HepG2 (cell line): ENCODE measurements at regions not wholly inside any gene's neighbourhood (a gene's known extent, or its start where the extent isn't known, plus 50 kb on each side); places are given as distances from the start of the nearest gene placed in this dataset.

ENCODE experiments used
- ATAC-seq: fragments of 200-7000 bp; cut with Tn5 transposase; 3 replicates; pipeline ENCODE4 v1.9.1; 2020; ENCODE audit warnings: mild to moderate bottlenecking, moderate library complexity
- BruUV-seq: library from RNA; stranded (reverse); fragments of 400-500 nt; replicated peaks from 2 replicates; lab custom pipeline; 2021; lab: Mats Ljungman, UMichigan
- CTCF ChIA-PET: fragments of 300-600 bp; formaldehyde crosslinking; extraction: SDS; loops from one replicate; lab custom pipeline; 2021; ENCODE audit warnings: low total read pairs, inconsistent platforms, low intra/inter-chr PET ratio; lab: Yijun Ruan, JAX
- POLR2A ChIA-PET: fragments of 350-600 bp; sonication (Branson Sonifier 250); formaldehyde crosslinking; loops from one replicate; lab custom pipeline; 2020; ENCODE audit warnings: antibody characterized with exemption, inconsistent platforms; lab: Yijun Ruan, JAX
- DNase-seq: peaks from one replicate; pipeline ENCODE4 v3.0.0-alpha.2; 2015; ENCODE audit warnings: low spot score
- FAIRE-seq: peaks from 3 replicates; lab custom pipeline; 2011; peaks lifted over from hg19 to GRCh38; lab: Jason Lieb, UNC
- H2AFZ ChIP-seq: one replicate; pipeline ENCODE4 v1.6.1; 2011; ENCODE audit warnings: low read length, inconsistent platforms
- H3K27ac ChIP-seq: fragments of 300-600 bp; 3 replicates; pipeline ENCODE4 v1.8.0; 2011; ENCODE audit warnings: mixed run types, mild to moderate bottlenecking, mixed read lengths, low read length, inconsistent platforms; ENCODE audit not compliant: insufficient read depth; ENCODE audit errors: extremely low read length
- H3K27me3 ChIP-seq, 2 experiments: fragments of 200-600 bp in 1 of 2; 2 replicates in 1 of 2; 3 replicates in 1 of 2; pipeline versions ENCODE4 v1.6.0 to v1.8.0; 2011; ENCODE audit warnings: low read length in 2 of 2, mild to moderate bottlenecking in 2 of 2, moderate library complexity in 2 of 2, inconsistent platforms in 1 of 2; ENCODE audit not compliant: insufficient read depth in 2 of 2, control insufficient read depth in 1 of 2
- H3K36me3 ChIP-seq, 2 experiments: fragments of 200-600 bp in 1 of 2; replicated peaks in 1 of 2; 2 replicates in 1 of 2; 3 replicates in 1 of 2; pipeline versions ENCODE4 v1.5.1 to v1.8.0; 2011; ENCODE audit warnings: low read length in 2 of 2, inconsistent platforms in 1 of 2; ENCODE audit not compliant: insufficient read depth in 2 of 2, control insufficient read depth in 1 of 2
- H3K4me1 ChIP-seq: 2 replicates; pipeline ENCODE4 v1.5.1; 2012; ENCODE audit warnings: low read length, inconsistent platforms; ENCODE audit not compliant: insufficient read depth
- H3K4me2 ChIP-seq: 2 replicates; pipeline ENCODE4 v1.6.0; 2011; ENCODE audit warnings: low read depth, low read length, inconsistent platforms
- H3K4me3 ChIP-seq, 3 experiments: fragments of 200-600 bp in 1 of 3; sonication (generic), shearing (Covaris generic) in 1 of 3; replicated peaks in 1 of 3; 2 replicates each; pipeline ENCODE4 v1.5.1; 2011 to 2016; ENCODE audit warnings: low read length in 3 of 3, inconsistent platforms in 2 of 3, low read depth in 2 of 3, mild to moderate bottlenecking in 2 of 3, control low read depth in 1 of 3, mixed read lengths in 1 of 3; ENCODE audit not compliant: insufficient read depth in 1 of 3
- H3K79me2 ChIP-seq: one replicate; pipeline ENCODE4 v1.6.1; 2011; ENCODE audit warnings: low read length, inconsistent platforms; ENCODE audit not compliant: insufficient read depth
- H3K9ac ChIP-seq: 2 replicates; pipeline ENCODE4 v1.6.0; 2011; ENCODE audit warnings: mild to moderate bottlenecking, low read depth, low read length, inconsistent platforms; ENCODE audit not compliant: insufficient read depth
- H3K9me3 ChIP-seq: 2 replicates; pipeline ENCODE4 v1.5.1; 2012; ENCODE audit warnings: mild to moderate bottlenecking, low read length
- H4K20me1 ChIP-seq: 2 replicates; pipeline ENCODE4 v1.6.0; 2011; ENCODE audit warnings: inconsistent platforms, mild to moderate bottlenecking, low read length, moderate library complexity; ENCODE audit not compliant: insufficient read depth
- ATRX ChIP-seq: sonication (generic); formaldehyde crosslinking; IDR thresholded peaks from 2 replicates; pipeline ENCODE4 v1.4.0; 2020; ENCODE audit warnings: missing genetic modification reagents, borderline replicate concordance
- HOXA5 ChIP-seq: sonication (generic); formaldehyde crosslinking; IDR thresholded peaks from 2 replicates; pipeline ENCODE4 v1.4.0; 2020; ENCODE audit warnings: missing genetic modification reagents
- KDM5B ChIP-seq: sonication (generic); formaldehyde crosslinking; IDR thresholded peaks from 2 replicates; pipeline ENCODE4 v1.4.0; 2020; ENCODE audit warnings: missing genetic modification reagents, mild to moderate bottlenecking, borderline replicate concordance
- NFE2 ChIP-seq: sonication (generic); formaldehyde crosslinking; IDR thresholded peaks from 2 replicates; pipeline ENCODE4 v1.4.0; 2020; ENCODE audit warnings: missing genetic modification reagents
- PAWR ChIP-seq: sonication (generic); formaldehyde crosslinking; IDR thresholded peaks from 2 replicates; pipeline ENCODE4 v1.4.0; 2020; ENCODE audit warnings: missing genetic modification reagents, mild to moderate bottlenecking, borderline replicate concordance
- RAD21 ChIP-seq: fragments of 450-650 bp; formaldehyde crosslinking; IDR thresholded peaks from 2 replicates; pipeline ENCODE4 v1.5.0; 2020; ENCODE audit warnings: mild to moderate bottlenecking
- ZNF350 ChIP-seq: sonication (generic); formaldehyde crosslinking; IDR thresholded peaks from 2 replicates; pipeline ENCODE4 v1.4.0; 2020; ENCODE audit warnings: mild to moderate bottlenecking, low read depth, missing genetic modification reagents, borderline replicate concordance
- ZNF546 ChIP-seq: sonication (generic); formaldehyde crosslinking; conservative IDR thresholded peaks from 2 replicates; pipeline ENCODE4 v1.8.1; 2023; ENCODE audit warnings: mild to moderate bottlenecking, missing genetic modification reagents
- ZNF678 ChIP-seq: sonication (generic); formaldehyde crosslinking; IDR thresholded peaks from 2 replicates; pipeline ENCODE4 v1.4.0; 2020; ENCODE audit warnings: mild to moderate bottlenecking, missing genetic modification reagents
- WGBS: methylation state at CpG from one replicate; pipeline ENCODE4 v1.1.6; 2017; ENCODE audit warnings: low lambda C conversion rate; 5-methylcytosine and 5-hydroxymethylcytosine counted together
- in situ Hi-C: cut with HindIII; loops from 2 replicates; pipeline ENCODE4 v1.10.0; 2017; ENCODE audit warnings: low pct_unique_long_range_greater_than_20kb; ENCODE audit not compliant: extremely low pct_ligation_motif_present
- intact Hi-C: fragments of 100-400 bp; cut with micrococcal nuclease; formaldehyde crosslinking; loops from one replicate; pipeline ENCODE4 v1.10.0; 2022; ENCODE audit not compliant: unreplicated experiment
- TF ChIP-seq, protein P1 (sequence below): sonication (generic); formaldehyde crosslinking; IDR thresholded peaks from 2 replicates; pipeline ENCODE4 v1.4.0; 2020; ENCODE audit warnings: mild to moderate bottlenecking, low read depth, missing genetic modification reagents
- TF ChIP-seq, protein P2 (sequence below): fragments of 450-650 bp; IDR thresholded peaks from 2 replicates; pipeline ENCODE4 v1.6.1; 2016
- TF ChIP-seq, protein P3 (sequence below): IDR thresholded peaks from 2 replicates; pipeline ENCODE4 v1.6.1; 2012; ENCODE audit warnings: inconsistent platforms

DNA sequence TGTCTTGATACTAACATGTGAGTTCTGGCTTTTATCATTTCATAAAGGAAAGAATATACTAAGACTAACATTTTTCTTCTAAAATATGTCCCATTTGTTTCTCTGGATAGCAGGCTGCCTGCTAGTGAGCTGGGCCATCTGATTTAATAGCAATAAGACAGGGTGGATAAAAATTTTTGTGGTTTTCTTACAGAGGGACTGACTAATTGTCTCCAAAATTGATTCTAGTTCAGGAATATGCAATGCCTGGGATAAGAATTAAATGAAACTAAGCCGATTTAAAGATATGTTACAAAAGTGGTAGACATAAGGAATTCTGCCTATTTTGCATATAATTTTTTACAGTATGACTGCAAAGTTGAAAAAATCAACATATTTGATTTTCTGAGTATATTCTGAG is 252.9 kb upstream of the NAV3 start:
- POLR2A ChIA-PET = no interaction called here
- no peak overlapping the region for H3K27ac ChIP-seq
- H3K36me3 ChIP-seq = no peaks in the 10 kb centered on the region
- no peak overlapping the region for H3K4me2 ChIP-seq
- FAIRE-seq (no peak), DNase-seq (no peak), ATAC-seq (no peak)
- H3K4me1 ChIP-seq = no peaks in the 10 kb centered on the region
- H4K20me1 ChIP-seq = no peaks in the 10 kb centered on the region
- intact Hi-C loops = no loop called here
- no peak for TF ChIP-seq ZNF678 (CRISPR knock-in tag)
- TF ChIP-seq HOXA5 (CRISPR knock-in tag) = no peak
- TF ChIP-seq ZNF546 (CRISPR knock-in tag) = no peak
- TF ChIP-seq NFE2 (CRISPR knock-in tag) = no peak
- TF ChIP-seq, protein P1, sequence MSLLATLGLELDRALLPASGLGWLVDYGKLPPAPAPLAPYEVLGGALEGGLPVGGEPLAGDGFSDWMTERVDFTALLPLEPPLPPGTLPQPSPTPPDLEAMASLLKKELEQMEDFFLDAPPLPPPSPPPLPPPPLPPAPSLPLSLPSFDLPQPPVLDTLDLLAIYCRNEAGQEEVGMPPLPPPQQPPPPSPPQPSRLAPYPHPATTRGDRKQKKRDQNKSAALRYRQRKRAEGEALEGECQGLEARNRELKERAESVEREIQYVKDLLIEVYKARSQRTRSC (CRISPR knock-in tag) = no peak
- no peak for TF ChIP-seq ZNF350 (CRISPR knock-in tag)
- TF ChIP-seq PAWR = no peak
- TF ChIP-seq KDM5B (CRISPR knock-in tag) = no peak
- TF ChIP-seq ATRX (CRISPR knock-in tag) = no peak
- TF ChIP-seq, protein P2, sequence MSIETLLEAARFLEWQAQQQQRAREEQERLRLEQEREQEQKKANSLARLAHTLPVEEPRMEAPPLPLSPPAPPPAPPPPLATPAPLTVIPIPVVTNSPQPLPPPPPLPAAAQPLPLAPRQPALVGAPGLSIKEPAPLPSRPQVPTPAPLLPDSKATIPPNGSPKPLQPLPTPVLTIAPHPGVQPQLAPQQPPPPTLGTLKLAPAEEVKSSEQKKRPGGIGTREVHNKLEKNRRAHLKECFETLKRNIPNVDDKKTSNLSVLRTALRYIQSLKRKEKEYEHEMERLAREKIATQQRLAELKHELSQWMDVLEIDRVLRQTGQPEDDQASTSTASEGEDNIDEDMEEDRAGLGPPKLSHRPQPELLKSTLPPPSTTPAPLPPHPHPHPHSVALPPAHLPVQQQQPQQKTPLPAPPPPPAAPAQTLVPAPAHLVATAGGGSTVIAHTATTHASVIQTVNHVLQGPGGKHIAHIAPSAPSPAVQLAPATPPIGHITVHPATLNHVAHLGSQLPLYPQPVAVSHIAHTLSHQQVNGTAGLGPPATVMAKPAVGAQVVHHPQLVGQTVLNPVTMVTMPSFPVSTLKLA = no peak
- TF ChIP-seq RAD21 (CRISPR knock-in tag) = no peak
- TF ChIP-seq, protein P3, sequence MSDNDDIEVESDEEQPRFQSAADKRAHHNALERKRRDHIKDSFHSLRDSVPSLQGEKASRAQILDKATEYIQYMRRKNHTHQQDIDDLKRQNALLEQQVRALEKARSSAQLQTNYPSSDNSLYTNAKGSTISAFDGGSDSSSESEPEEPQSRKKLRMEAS = no peak
- WGBS = 3% methylated on average over 1 of the region's 1 CpG
- in situ Hi-C loops = no loop called here
- no TSS peak for BruUV-seq
- H2AFZ ChIP-seq = no peak overlapping the region
- H3K79me2 ChIP-seq = no peaks in the 10 kb centered on the region
- no peak overlapping the region for H3K4me3 ChIP-seq
- CTCF ChIA-PET = no interaction called here
- H3K9me3 ChIP-seq = no peaks in the 10 kb centered on the region
- no peak overlapping the region for H3K9ac ChIP-seq
- H3K27me3 ChIP-seq = no peaks in the 10 kb centered on the region
